Kidney tubule cell (primary cell): ENCODE measurements at regions not wholly inside any gene's neighbourhood (a gene's known extent, or its start where the extent isn't known, plus 50 kb on each side); places are given as distances from the start of the nearest gene placed in this dataset.
"Not testable (repeated sequence)": the region's sequence is repeated elsewhere in the genome, so short reads cannot be mapped to it uniquely, and the experiment has no call there.

Source experiments
- DNase-seq: peaks from one replicate; pipeline ENCODE4 v3.0.0-alpha.2; 2018; ENCODE audit warnings: low spot score

- DNase-seq = no peak
Measured at GRCh38 chr2:153307223-153307622, 171.3 kb downstream of the RPRM start.

GRCh38 chr2:153299809-153300208 is 178.8 kb downstream of the RPRM start:
- DNase-seq = no peak

- DNase-seq = no peak
Measured at GRCh38 chr2:153299217-153299616, 179.3 kb downstream of the RPRM start.

- no peak for DNase-seq
Measured at GRCh38 chr2:153294199-153294786, 184.3 kb downstream of the RPRM start.

GRCh38 chr2:153291718-153292117 is 186.8 kb downstream of the RPRM start:
- no peak for DNase-seq

GRCh38 chr2:153287109-153287801 is 191.3 kb downstream of the RPRM start:
- DNase-seq = no peak

GRCh38 chr2:153268941-153269461 is 209.6 kb downstream of the RPRM start:
- no peak for DNase-seq

- not testable (repeated sequence) for DNase-seq
Measured at GRCh38 chr2:153256876-153257275, 221.7 kb downstream of the RPRM start.

GRCh38 chr2:153246636-153247035 is 231.9 kb downstream of the RPRM start:
- DNase-seq = not testable (repeated sequence)

GRCh38 chr2:153235516-153235915 is 243.0 kb downstream of the RPRM start:
- no peak for DNase-seq

GRCh38 chr2:153232464-153232863 is 246.1 kb downstream of the RPRM start:
- peak; percentile 10 for DNase-seq

GRCh38 chr2:153230977-153231376 is 247.6 kb downstream of the RPRM start:
- DNase-seq = no peak

- DNase-seq = no peak
Measured at GRCh38 chr2:153228904-153229303, 249.7 kb downstream of the RPRM start.

- no peak for DNase-seq
Measured at GRCh38 chr2:153227981-153228380, 250.6 kb downstream of the RPRM start.

- no peak for DNase-seq
Measured at GRCh38 chr2:153222231-153223165, 256.1 kb downstream of the RPRM start.

- no peak for DNase-seq
Measured at GRCh38 chr2:153221506-153221905, 257.1 kb downstream of the RPRM start.

- DNase-seq = no peak
Measured at GRCh38 chr2:153221087-153221486, 257.5 kb downstream of the RPRM start.

GRCh38 chr2:153218851-153219250 is 259.7 kb downstream of the RPRM start:
- no peak for DNase-seq

- no peak for DNase-seq
Measured at GRCh38 chr2:153214337-153214736, 264.2 kb downstream of the RPRM start.

GRCh38 chr2:153213022-153213421 is 265.5 kb downstream of the RPRM start:
- no peak for DNase-seq

- DNase-seq = no peak
Measured at GRCh38 chr2:153197402-153198386, 280.9 kb downstream of the RPRM start.
